DMS53 treated with DMSO at 0.1 percent for 48 hours (cell line): ENCODE measurements at regions not wholly inside any gene's neighbourhood (a gene's known extent, or its start where the extent isn't known, plus 50 kb on each side); places are given as distances from the start of the nearest gene placed in this dataset.
"Not testable (repeated sequence)": the region's sequence is repeated elsewhere in the genome, so short reads cannot be mapped to it uniquely, and the experiment has no call there.

ENCODE experiments used
- DNase-seq: peaks from one replicate; lab custom pipeline; 2025; ENCODE audit not compliant: unreplicated experiment; lab: John Stamatoyannopoulos, UW

GRCh38 chr14:34103176-34103575, 152.3 kb upstream of the EGLN3 start:
- no peak for DNase-seq

GRCh38 chr14:34099635-34100034, 148.8 kb upstream of the EGLN3 start:
- no peak for DNase-seq

- no peak for DNase-seq
Measured at GRCh38 chr14:34098985-34099349, 148.1 kb upstream of the EGLN3 start.

GRCh38 chr14:34098045-34098984, 147.4 kb upstream of the EGLN3 start:
- DNase-seq, result peak; percentile 32

GRCh38 chr14:34097644-34098043, 146.8 kb upstream of the EGLN3 start:
- no peak for DNase-seq

DNA sequence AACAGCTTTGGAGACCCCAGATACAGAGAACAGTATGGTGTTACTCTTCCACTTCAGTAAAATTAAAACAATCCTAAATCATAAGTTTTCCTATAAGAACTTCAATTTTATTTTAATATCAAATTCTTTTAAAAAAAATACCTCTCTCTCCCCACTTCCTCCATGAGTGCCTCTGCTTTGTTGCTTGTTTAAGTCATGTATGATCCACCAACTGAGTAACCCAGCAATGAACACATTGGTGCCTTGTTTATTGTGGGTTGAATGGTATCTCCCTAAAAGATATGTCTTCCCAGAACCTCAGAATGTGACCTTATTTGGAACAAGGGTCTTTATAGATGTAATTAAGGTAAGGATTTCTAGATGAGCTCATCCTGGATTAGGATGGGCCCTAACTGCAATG, 143.5 kb upstream of the EGLN3 start:
- DNase-seq, result no peak

- no peak for DNase-seq
Measured at GRCh38 chr14:34093883-34094282, 143.0 kb upstream of the EGLN3 start.

DNA sequence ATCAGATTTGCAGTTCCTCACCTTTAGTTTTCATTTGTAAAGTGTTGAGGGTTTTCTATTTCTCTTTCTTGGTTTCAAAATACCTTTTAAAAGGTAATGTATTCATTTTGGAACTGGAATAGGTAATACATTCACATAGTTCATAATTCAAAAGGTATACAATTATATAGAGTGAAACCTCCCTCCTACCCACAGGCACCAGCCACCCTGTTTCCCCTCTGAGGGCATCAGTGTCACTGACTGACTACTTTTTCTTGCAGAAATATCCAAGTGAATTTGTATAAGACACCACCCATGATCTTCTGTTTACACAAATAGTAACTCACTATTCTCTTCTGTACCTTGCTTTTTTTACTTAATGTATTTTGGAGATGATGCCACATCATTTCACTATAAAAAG, 139.6 kb upstream of the EGLN3 start:
- no peak for DNase-seq

DNA sequence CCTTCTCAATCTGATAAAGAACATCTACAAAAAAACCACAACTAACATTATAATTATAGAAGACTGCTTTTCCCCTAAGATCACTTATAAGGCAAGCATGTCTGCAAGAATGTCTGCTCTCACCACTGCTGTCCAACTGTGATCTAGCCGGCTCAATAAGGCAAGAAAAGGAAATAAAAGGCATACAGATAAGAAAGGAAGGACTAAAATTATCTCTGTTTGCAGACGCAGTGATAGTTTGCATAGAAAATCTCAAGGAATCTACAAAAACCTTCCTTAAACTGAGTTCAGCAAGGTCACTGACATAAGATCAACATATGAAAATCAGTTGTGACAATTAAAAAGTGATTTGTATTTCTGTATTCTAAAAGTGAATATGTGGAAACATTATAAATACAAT, 138.0 kb upstream of the EGLN3 start:
- no peak for DNase-seq

DNA sequence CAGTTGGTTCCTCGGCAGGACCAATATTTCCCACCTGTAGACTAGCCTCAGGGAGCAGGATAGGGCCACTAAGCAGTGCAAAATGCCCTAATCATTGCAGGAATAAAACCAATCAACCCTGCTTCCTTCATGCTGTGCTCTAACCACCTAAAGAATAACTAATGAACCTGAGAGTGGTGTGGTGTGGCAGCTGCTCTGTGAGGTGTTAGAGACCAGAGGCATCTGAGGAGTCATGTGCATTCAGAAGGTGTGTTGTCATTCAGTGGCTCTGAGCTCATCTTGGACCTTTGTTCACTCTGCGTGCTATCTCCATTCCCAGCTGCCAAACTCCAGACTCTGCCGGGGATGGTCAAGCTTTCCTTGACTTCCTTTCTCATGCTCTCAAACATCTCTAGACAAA, 136.7 kb upstream of the EGLN3 start:
- no peak for DNase-seq

- no peak for DNase-seq
Measured at GRCh38 chr14:34086223-34086757, 135.4 kb upstream of the EGLN3 start.

- no peak for DNase-seq
Measured at GRCh38 chr14:34085695-34086094, 134.8 kb upstream of the EGLN3 start.

DNA sequence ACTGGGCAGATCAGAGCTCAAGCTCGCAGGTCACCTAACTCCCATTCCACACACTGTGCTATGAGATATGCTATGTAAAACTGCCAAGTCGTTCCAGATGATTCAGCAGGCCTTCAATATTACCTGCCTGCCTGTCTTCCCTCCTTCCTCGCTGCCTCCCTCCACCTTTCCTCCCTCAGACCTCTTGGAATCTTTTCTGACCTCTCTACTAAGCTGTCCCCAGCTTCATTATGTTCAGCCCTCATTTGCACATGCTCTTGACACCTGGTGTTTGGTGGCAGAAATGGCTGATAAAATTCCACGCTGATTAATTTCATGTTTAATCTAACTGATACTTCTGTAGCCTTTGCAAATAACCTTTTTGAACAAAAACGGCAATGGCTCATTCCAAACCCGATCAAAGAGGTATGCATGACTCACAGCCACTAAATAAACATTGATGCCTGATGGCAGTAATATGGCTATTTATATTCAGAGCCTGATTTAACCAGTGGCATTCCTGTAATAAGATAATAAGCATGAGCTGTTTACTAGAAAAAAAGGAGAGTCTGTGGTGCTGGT, 130.8 kb upstream of the EGLN3 start:
- DNase-seq, result peak; percentile 86

GRCh38 chr14:34081101-34081575, 130.3 kb upstream of the EGLN3 start:
- no peak for DNase-seq

- DNase-seq, result not testable (repeated sequence)
Measured at GRCh38 chr14:34079643-34080042, 128.8 kb upstream of the EGLN3 start.

GRCh38 chr14:34078117-34078743, 127.4 kb upstream of the EGLN3 start:
- DNase-seq, result no peak

DNA sequence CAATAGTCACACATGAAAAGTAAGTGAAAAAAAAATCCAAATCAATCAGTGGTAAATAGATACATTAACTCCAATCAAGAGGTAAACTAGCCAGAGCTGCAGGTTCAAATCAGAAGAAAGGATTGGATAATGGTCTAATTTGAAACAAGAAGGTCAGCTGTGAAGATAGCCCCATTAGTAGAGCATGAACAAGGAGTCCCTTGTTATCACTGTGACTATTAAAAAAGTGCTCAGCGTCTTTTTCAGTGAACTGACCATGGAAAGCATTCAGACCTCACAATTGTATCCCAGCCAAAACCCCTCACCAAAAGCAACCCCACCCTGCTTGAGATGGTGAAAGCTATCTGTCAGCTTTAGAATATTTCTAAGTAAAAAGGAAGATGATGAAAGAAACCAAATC, 125.0 kb upstream of the EGLN3 start:
- DNase-seq, result no peak

DNA sequence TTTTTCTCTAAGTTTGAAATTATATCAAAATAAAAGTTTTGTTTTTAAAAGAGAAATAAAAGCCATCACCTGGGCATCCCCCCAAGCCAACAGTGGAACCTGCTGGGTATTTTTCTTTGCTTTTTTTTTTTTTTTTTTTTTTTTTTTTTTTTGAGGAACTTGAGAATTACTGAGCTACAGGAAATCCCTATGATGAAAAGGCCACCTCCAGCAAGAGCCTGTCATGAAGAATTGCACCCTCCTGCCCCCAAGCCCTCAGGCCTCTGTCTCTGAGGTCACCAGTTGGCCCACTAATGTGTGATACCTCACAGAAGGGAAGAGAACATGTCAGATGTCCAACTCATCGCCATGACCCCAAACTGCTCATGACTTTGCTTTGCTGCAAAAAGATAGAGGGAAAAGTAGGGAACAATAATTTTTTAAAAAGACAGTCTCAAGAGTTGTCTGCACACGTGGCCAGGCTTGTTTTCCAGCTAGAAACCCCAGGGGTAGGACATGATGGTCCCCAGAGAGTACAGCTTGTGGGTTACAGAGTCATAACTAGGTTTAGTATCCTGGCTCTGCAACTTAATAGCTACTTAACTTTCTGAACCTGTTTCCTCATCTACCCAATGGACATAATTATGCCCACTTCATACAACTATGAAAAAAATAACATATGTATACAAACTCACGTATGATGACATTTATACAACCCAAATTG, 124.3 kb upstream of the EGLN3 start:
- DNase-seq, result no peak

GRCh38 chr14:34072921-34073320, 122.0 kb upstream of the EGLN3 start:
- DNase-seq, result no peak

GRCh38 chr14:34072401-34072800, 121.5 kb upstream of the EGLN3 start:
- no peak for DNase-seq

GRCh38 chr14:34070917-34071407, 120.1 kb upstream of the EGLN3 start:
- DNase-seq, result no peak
